Endothelial cell (in vitro differentiated cells): ENCODE measurements at regions not wholly inside any gene's neighbourhood (a gene's known extent, or its start where the extent isn't known, plus 50 kb on each side); places are given as distances from the start of the nearest gene placed in this dataset.

Experiments
- DNase-seq: peaks from one replicate; pipeline ENCODE4 v3.0.0; 2021; ENCODE audit warnings: low spot score
- H3K27ac Mint-ChIP-seq: one replicate; pipeline ENCODE4 v1.8.0; 2021; ENCODE audit warnings: mixed read lengths, inconsistent platforms; ENCODE audit not compliant: unreplicated experiment
- H3K27me3 Mint-ChIP-seq: one replicate; pipeline ENCODE4 v1.8.0; 2021; ENCODE audit warnings: mild to moderate bottlenecking, moderate library complexity, mixed read lengths, inconsistent platforms; ENCODE audit not compliant: unreplicated experiment
- H3K36me3 Mint-ChIP-seq: one replicate; pipeline ENCODE4 v1.8.0; 2021; ENCODE audit warnings: mild to moderate bottlenecking, low read depth, mixed read lengths, inconsistent platforms; ENCODE audit not compliant: unreplicated experiment
- H3K4me1 Mint-ChIP-seq: one replicate; pipeline ENCODE4 v1.8.0; 2021; ENCODE audit warnings: mild to moderate bottlenecking, mixed read lengths, inconsistent platforms; ENCODE audit not compliant: unreplicated experiment
- H3K4me3 Mint-ChIP-seq: one replicate; pipeline ENCODE4 v1.8.0; 2021; ENCODE audit warnings: mild to moderate bottlenecking, mixed read lengths, inconsistent platforms; ENCODE audit not compliant: unreplicated experiment
- H3K9me3 Mint-ChIP-seq: one replicate; pipeline ENCODE4 v1.8.0; 2021; ENCODE audit warnings: mixed read lengths, inconsistent platforms; ENCODE audit not compliant: unreplicated experiment
- CTCF ChIP-seq: fragments of 200-600 bp; sonication (generic); IDR thresholded peaks from one replicate; pipeline ENCODE4 v1.5.0; 2021; ENCODE audit warnings: antibody characterized with exemption; ENCODE audit not compliant: unreplicated experiment

DNA sequence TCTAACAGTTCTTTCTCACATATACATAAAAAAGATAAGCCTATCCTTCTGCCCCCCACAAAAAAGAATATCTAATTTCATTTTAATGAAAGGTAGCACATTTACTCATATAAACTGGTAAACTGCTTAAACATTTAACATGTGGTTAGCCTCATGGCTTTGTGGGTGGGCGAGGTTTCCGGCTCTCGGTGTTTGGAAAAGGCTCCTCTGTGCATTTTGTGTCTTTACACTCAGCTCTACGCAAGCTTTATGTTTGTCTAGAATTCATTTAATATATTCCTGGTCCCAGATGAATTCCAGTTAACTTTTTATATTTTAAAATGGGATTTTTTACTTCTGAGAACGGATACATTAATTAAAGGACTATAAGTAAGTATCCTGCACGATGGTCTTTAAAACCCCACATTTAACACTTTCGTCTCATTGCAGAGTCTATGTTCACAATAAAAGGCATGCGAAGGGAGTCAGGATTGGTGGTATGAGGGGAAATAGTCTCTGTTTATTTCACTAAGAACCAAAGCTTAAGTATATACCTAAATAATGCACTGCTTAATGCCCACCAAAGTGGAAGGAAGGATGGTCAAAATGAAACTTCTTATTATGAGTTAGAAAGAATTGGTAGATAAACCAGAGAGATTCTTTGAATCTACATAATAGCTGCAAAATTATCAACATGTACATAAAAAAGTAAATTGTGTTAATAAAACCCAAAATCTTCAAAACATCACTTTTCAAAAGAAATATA is 197.2 kb downstream of the CRPPA start:
- Mint-ChIP-seq H3K27me3 (no peaks in the 10 kb centered on the region), H3K4me3 (no peak overlapping the region), H3K4me1 (no peaks in the 10 kb centered on the region), H3K36me3 (no peaks in the 10 kb centered on the region), H3K9me3 (no peaks in the 10 kb centered on the region), H3K27ac (no peak overlapping the region)
- TF ChIP-seq CTCF, result no peak
- no peak for DNase-seq

DNA sequence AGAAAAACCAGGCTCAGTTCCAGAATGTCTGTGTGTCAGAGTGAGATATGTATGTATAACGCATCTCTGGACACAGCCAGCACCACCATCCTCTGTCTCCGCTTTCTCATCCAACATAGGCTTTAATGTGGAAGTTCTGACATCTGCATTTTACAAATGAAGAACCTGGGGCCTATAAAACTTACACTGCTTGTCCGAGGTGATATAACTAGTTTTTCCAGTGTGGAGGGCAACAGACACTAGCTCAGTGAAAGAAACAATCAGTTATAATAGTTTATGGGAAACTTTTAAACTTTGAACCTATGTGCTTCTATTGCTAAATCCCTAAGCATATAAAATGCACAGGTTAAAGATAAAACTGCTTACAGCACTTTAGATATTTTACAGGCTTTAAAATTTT is 208.7 kb downstream of the CRPPA start:
- TF ChIP-seq CTCF, result no peak
- H3K36me3 Mint-ChIP-seq, result no peaks in the 10 kb centered on the region
- H3K4me3 Mint-ChIP-seq, result no peak overlapping the region
- H3K4me1 Mint-ChIP-seq, result no peaks in the 10 kb centered on the region
- no peak overlapping the region for H3K27ac Mint-ChIP-seq
- no peak for DNase-seq
- no peaks in the 10 kb centered on the region for H3K9me3 Mint-ChIP-seq
- peaks cover 1% of the 10 kb centered on the region for H3K27me3 Mint-ChIP-seq

DNA sequence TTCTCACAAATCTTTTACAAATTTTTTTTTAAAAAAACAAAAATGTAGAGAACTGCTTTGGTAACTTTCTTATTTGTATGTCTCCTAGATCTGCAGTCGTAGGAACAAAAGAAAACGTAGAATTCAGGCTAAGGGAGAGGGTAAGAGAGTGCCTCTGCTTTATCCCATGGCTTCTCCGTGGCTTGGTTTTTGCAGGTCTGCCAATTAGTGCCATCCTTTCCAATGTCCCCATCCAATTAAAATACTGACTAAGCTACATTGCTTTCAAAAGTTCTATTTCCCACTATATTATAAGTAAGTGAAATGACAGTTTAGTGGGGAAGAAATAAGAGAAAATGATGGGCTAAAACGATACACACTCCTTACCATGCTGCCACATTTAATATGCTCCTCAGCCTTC is 209.3 kb downstream of the CRPPA start:
- Mint-ChIP-seq H3K4me1 (no peaks in the 10 kb centered on the region), H3K36me3 (no peaks in the 10 kb centered on the region), H3K4me3 (no peak overlapping the region), H3K27me3 (peaks cover 1% of the 10 kb centered on the region), H3K27ac (no peak overlapping the region), H3K9me3 (no peaks in the 10 kb centered on the region)
- DNase-seq, result no peak
- TF ChIP-seq CTCF, result no peak

DNA sequence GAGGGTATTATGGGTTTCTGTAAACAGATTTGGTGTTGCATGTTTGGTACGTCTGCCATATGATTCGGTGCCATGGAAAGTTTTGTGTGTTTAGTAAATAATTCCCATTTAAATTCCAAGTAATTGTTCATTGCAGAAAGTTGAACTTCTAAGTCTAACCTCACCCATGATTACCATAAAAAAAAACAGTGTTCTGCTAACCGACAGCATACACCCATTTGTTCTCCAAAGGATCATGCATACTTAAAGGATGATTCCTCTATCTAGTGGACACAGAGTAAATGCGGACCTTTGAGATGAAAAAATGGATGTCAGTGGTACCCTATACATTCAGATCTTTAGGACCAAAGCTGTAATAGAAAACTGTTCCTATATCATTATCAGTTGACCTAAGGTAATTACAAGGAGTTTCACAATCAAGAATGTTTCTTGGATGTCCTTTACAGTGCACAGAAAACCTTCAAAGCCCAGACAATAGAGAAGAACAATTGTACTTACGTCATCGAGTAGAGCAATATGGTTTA is 209.9 kb downstream of the CRPPA start:
- no peaks in the 10 kb centered on the region for H3K36me3 Mint-ChIP-seq
- peaks cover 1% of the 10 kb centered on the region for H3K27me3 Mint-ChIP-seq

More for the DNA sequence above, 209.9 kb downstream of the CRPPA start:
- TF ChIP-seq CTCF, result no peak
- Mint-ChIP-seq H3K27ac (no peak overlapping the region), H3K4me1 (no peaks in the 10 kb centered on the region), H3K9me3 (no peaks in the 10 kb centered on the region), H3K4me3 (no peak overlapping the region)
- DNase-seq, result no peak
